Mucosa of stomach (tissue), 1 donor: ENCODE measurements at regions not wholly inside any gene's neighbourhood (a gene's known extent, or its start where the extent isn't known, plus 50 kb on each side); places are given as distances from the start of the nearest gene placed in this dataset.

Experiments used
- H3K27me3 ChIP-seq: one replicate; pipeline ENCODE4 v1.7.0; 2013; ENCODE audit warnings: mild to moderate bottlenecking, low read length; ENCODE audit not compliant: control insufficient read depth, insufficient read depth
- H3K36me3 ChIP-seq: one replicate; pipeline ENCODE4 v1.7.0; 2013; ENCODE audit warnings: low read length; ENCODE audit not compliant: control insufficient read depth, insufficient read depth
- H3K4me1 ChIP-seq: one replicate; pipeline ENCODE4 v1.7.0; 2013; ENCODE audit warnings: mild to moderate bottlenecking, low read length; ENCODE audit not compliant: control insufficient read depth, insufficient read depth
- H3K4me3 ChIP-seq: one replicate; pipeline ENCODE4 v1.7.0; 2013; ENCODE audit warnings: low read length
- H3K9ac ChIP-seq: one replicate; pipeline ENCODE4 v1.7.0; 2013; ENCODE audit warnings: mild to moderate bottlenecking, low read length, moderate library complexity
- H3K9me3 ChIP-seq: one replicate; pipeline ENCODE4 v1.7.0; 2013; ENCODE audit warnings: mild to moderate bottlenecking, low read length, moderate library complexity; ENCODE audit not compliant: control insufficient read depth
- donor health status: Pancreatic carcinoma.

- H3K36me3 ChIP-seq = no peaks in the 10 kb centered on the region
- no peaks in the 10 kb centered on the region for H3K4me1 ChIP-seq
- no peaks in the 10 kb centered on the region for H3K9me3 ChIP-seq
- no peaks in the 10 kb centered on the region for H3K27me3 ChIP-seq
- no peak overlapping the region for H3K4me3 ChIP-seq
- no peak overlapping the region for H3K9ac ChIP-seq
These were observed 241.3 kb upstream of the CELF2 start for GRCh38 chr10:10776363-10776762.

- Histone ChIP-seq H3K4me3 (no peak overlapping the region), H3K36me3 (no peaks in the 10 kb centered on the region), H3K9me3 (no peaks in the 10 kb centered on the region), H3K9ac (no peak overlapping the region), H3K27me3 (no peaks in the 10 kb centered on the region), H3K4me1 (no peaks in the 10 kb centered on the region)
These were observed 240.4 kb upstream of the CELF2 start for GRCh38 chr10:10777279-10777678.

- H3K9me3 ChIP-seq = no peaks in the 10 kb centered on the region
- H3K9ac ChIP-seq = no peak overlapping the region
- H3K4me3 ChIP-seq = no peak overlapping the region
- H3K36me3 ChIP-seq = no peaks in the 10 kb centered on the region
- H3K27me3 ChIP-seq = no peaks in the 10 kb centered on the region
- H3K4me1 ChIP-seq = no peaks in the 10 kb centered on the region
These were observed 239.9 kb upstream of the CELF2 start for GRCh38 chr10:10777723-10778122.

GRCh38 chr10:10778959-10779358 is 238.7 kb upstream of the CELF2 start:
- Histone ChIP-seq H3K27me3 (no peaks in the 10 kb centered on the region), H3K4me1 (no peaks in the 10 kb centered on the region), H3K9me3 (no peaks in the 10 kb centered on the region), H3K36me3 (no peaks in the 10 kb centered on the region), H3K4me3 (no peak overlapping the region), H3K9ac (no peak overlapping the region)

GRCh38 chr10:10779511-10779910 is 238.2 kb upstream of the CELF2 start:
- H3K9me3 ChIP-seq = no peaks in the 10 kb centered on the region
- no peaks in the 10 kb centered on the region for H3K36me3 ChIP-seq
- no peak overlapping the region for H3K4me3 ChIP-seq
- no peaks in the 10 kb centered on the region for H3K27me3 ChIP-seq
- no peaks in the 10 kb centered on the region for H3K4me1 ChIP-seq
- H3K9ac ChIP-seq = no peak overlapping the region

- Histone ChIP-seq H3K4me3 (no peak overlapping the region), H3K9me3 (no peaks in the 10 kb centered on the region), H3K36me3 (no peaks in the 10 kb centered on the region), H3K27me3 (no peaks in the 10 kb centered on the region), H3K4me1 (no peaks in the 10 kb centered on the region), H3K9ac (no peak overlapping the region)
These were observed 236.9 kb upstream of the CELF2 start for GRCh38 chr10:10780746-10781145.

- H3K9ac ChIP-seq = no peak overlapping the region
- no peaks in the 10 kb centered on the region for H3K27me3 ChIP-seq
- no peaks in the 10 kb centered on the region for H3K9me3 ChIP-seq
- no peaks in the 10 kb centered on the region for H3K4me1 ChIP-seq
- H3K4me3 ChIP-seq = no peak overlapping the region
- no peaks in the 10 kb centered on the region for H3K36me3 ChIP-seq
These were observed 235.1 kb upstream of the CELF2 start for GRCh38 chr10:10782603-10783002.

- Histone ChIP-seq H3K9ac (no peak overlapping the region), H3K4me3 (no peak overlapping the region), H3K36me3 (no peaks in the 10 kb centered on the region), H3K4me1 (no peaks in the 10 kb centered on the region), H3K27me3 (no peaks in the 10 kb centered on the region), H3K9me3 (no peaks in the 10 kb centered on the region)
These were observed 232.0 kb upstream of the CELF2 start for GRCh38 chr10:10785627-10786026.

- no peak overlapping the region for H3K9ac ChIP-seq
- no peaks in the 10 kb centered on the region for H3K4me1 ChIP-seq
- H3K4me3 ChIP-seq = no peak overlapping the region
- H3K9me3 ChIP-seq = no peaks in the 10 kb centered on the region
- no peaks in the 10 kb centered on the region for H3K27me3 ChIP-seq
- H3K36me3 ChIP-seq = no peaks in the 10 kb centered on the region
These were observed 231.3 kb upstream of the CELF2 start for GRCh38 chr10:10786109-10787090.

GRCh38 chr10:10787586-10787985 is 230.1 kb upstream of the CELF2 start:
- Histone ChIP-seq H3K4me1 (no peaks in the 10 kb centered on the region), H3K27me3 (no peaks in the 10 kb centered on the region), H3K9ac (no peak overlapping the region), H3K4me3 (no peak overlapping the region), H3K9me3 (no peaks in the 10 kb centered on the region), H3K36me3 (no peaks in the 10 kb centered on the region)

GRCh38 chr10:10788761-10789160 is 228.9 kb upstream of the CELF2 start:
- H3K4me3 ChIP-seq = no peak overlapping the region

GRCh38 chr10:10791869-10792268 is 225.8 kb upstream of the CELF2 start:
- H3K9ac ChIP-seq = no peak overlapping the region
- no peaks in the 10 kb centered on the region for H3K36me3 ChIP-seq
- H3K4me1 ChIP-seq = no peaks in the 10 kb centered on the region
- no peak overlapping the region for H3K4me3 ChIP-seq
- no peaks in the 10 kb centered on the region for H3K9me3 ChIP-seq
- no peaks in the 10 kb centered on the region for H3K27me3 ChIP-seq

More at GRCh38 chr10:10788761-10789160, 228.9 kb upstream of the CELF2 start:
- no peaks in the 10 kb centered on the region for H3K4me1 ChIP-seq
- no peaks in the 10 kb centered on the region for H3K9me3 ChIP-seq
- H3K27me3 ChIP-seq = no peaks in the 10 kb centered on the region
- no peak overlapping the region for H3K9ac ChIP-seq
- no peaks in the 10 kb centered on the region for H3K36me3 ChIP-seq
